GM18870 (cell line): ENCODE measurements at regions not wholly inside any gene's neighbourhood (a gene's known extent, or its start where the extent isn't known, plus 50 kb on each side); places are given as distances from the start of the nearest gene placed in this dataset.

Experiments
- ATAC-seq: cut with Tn5 transposase; IDR thresholded peaks from one replicate; pipeline ENCODE4 v1.9.1; 2021; ENCODE audit warnings: moderate library complexity; ENCODE audit not compliant: unreplicated experiment

DNA sequence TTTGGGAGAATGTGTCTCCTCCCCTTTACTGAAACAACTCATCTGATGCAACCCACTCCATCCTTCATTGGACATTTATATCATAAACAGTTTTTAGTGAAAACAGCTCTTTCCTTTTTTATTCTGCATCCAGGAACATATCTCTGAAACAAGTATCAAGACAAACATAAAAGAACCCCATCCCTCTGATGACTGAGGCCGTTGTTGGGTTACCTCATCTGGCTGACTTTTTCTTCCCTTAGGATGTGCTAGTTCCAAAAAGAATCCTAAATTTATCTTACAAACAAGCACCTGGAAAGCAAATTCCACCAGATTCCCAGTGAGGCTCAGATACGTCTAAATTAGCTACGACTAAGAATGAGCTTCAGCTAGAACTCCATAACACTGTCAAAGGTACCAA is 483.7 kb upstream of the INTU start:
- no peak for ATAC-seq

DNA sequence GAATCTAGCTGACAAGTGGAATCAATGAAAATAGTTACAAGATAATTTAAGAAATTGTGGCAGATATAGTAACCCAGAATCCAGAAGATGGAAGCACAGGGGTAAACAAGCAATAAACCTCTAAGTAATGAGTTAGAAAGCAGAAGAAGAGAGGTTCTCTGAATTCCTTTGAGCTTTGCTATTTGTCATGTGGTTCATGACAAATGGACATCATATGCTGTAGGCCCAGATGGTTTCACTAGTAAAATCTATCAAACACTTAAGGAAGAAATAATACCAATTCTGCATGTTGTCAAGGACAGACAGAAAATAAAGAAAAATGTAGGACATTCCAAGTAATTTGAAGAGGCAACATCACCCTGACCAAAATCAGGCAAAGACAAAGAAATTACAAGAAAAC is 480.8 kb upstream of the INTU start:
- ATAC-seq = no peak

GRCh38 chr4:127155116-127155515 is 477.6 kb upstream of the INTU start:
- no peak for ATAC-seq

DNA sequence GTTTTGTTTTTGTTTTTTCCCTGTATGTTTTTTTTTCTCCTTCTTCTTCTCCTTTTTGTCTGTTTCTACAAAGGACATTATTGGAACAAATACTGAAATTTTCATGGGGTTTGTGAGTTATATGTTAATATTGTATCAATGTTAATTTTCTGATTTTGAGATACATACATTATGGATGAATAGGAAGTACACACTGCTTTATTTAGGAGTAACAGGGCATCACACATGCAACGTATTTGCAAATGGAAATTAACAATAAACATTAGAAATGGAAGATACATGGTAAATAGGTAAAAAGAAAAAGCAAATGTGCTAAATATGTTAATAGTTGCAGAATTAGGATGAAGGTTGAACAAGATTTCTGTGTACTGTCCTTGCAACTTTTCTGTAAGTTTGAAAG is 477.2 kb upstream of the INTU start:
- no peak for ATAC-seq

- no peak for ATAC-seq
Measured at GRCh38 chr4:127162741-127163140, 470.0 kb upstream of the INTU start.

DNA sequence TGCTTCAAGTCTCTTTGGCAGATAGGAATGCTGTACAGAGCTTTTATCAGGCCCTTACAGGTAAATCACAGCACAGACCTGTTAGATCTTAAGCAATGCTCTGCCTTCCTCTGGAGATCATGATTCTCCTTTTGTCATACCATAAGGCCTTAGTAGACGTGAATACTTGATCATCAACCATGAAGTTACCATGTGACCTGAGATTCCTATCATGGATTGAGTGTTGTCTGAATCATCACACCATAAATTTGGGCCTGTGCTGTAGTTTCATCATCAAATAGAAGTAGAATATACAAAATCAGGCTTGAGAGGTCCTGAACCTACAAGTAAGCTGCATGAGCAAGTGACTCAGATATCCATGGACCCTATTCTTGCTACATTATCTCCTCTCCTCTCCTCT is 466.8 kb upstream of the INTU start:
- no peak for ATAC-seq

GRCh38 chr4:127174201-127174600 is 458.6 kb upstream of the INTU start:
- ATAC-seq = no peak

DNA sequence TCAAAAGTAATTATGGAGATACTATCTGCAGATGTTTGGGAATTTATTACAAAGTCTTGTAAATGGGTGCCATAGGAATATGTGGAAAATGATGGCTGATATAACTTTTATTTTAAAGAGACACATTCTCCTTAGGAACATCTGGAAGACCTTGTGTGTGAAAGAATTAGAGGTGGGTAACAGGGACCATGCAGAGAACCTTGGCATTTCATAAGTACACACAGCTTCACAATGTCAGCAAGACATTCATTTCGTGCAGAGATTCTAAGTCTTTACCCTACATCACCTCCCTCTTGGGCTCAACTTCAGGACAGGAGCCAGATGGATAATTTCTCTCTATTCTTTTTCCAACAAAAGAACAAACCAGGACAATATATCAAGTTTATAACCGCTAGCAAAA is 458.1 kb upstream of the INTU start:
- no peak for ATAC-seq

- ATAC-seq = no peak
Measured at GRCh38 chr4:127179256-127180087, 453.3 kb upstream of the INTU start.

DNA sequence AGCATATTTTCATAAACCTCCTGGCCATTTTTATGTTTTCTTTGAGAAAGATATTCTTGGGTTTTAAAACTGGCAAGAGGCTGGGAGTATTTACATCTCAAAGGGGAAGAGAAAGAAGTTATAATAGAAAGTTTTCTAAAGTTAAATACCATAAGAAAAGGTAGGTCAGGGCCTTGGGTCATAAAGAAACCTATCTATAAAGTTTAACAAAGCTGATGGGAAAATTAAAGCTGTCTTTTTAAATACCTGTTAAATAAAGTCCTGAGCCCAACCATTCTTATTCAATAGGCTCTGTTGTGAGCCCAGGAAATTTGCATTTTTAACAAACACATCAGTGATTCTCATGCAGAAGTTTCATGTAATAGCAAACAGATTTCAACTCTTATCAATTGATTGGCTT is 451.8 kb upstream of the INTU start:
- no peak for ATAC-seq

- no peak for ATAC-seq
Measured at GRCh38 chr4:127182687-127183086, 450.1 kb upstream of the INTU start.

DNA sequence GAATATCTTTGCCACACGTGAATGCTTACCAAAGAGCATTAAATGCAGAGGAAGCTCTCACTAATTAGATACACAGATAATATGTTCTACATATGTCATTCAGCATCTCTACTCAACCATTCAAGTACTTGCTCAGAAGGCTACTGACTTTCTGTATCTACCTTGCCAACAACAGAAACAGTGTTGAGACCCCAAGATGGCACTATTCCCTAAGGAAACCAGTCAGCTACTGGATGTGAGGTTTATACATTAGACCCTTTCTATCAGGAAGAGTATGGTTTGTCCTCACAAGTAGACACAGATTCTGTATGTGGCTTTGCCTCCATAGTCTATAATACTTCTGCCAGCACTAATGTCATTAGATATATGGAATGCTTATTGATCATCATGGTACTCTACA is 443.9 kb upstream of the INTU start:
- no peak for ATAC-seq

- no peak for ATAC-seq
Measured at GRCh38 chr4:127194281-127194680, 438.5 kb upstream of the INTU start.

GRCh38 chr4:127196655-127197352 is 436.0 kb upstream of the INTU start:
- ATAC-seq = no peak

GRCh38 chr4:127203562-127204200 is 429.1 kb upstream of the INTU start:
- no peak for ATAC-seq

- ATAC-seq = no peak
Measured at GRCh38 chr4:127204322-127204721, 428.4 kb upstream of the INTU start.

GRCh38 chr4:127209580-127210095 is 423.1 kb upstream of the INTU start:
- ATAC-seq = no peak

DNA sequence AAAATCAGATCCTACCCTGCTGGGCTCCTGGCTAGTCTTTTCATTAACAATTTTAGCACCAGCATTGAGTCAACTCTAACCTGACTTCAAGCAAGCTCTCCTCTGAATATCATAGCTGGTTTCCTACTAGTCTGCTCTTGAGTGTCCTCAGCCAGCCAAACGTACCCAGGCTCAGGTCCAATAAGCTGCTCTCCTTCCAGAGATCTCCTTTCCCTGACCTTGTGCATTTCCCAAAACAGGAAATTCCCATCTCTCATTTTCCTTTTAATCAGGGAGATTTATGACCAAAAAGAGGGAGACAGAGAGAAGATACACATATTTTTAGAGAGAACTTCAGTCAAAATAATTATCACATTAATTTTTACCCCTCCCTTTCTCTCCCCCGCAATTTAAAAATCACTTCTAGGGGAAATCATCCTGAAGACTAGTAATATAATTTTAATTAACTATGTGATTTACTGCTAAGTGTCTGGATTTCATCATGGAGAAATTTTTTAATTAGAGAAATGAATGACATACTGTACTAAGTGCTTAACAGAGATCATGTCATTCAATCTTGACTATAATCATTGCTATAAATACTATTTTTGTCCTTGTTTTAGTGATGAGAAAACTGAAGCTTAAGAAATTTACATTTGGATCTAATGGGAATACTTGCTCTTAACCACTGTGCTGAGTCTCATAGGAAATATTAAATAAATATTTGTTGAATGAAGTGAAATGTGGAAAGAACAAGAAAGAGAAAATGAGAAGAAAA is 421.7 kb upstream of the INTU start:
- ATAC-seq = no peak

- no peak for ATAC-seq
Measured at GRCh38 chr4:127211650-127212560, 420.9 kb upstream of the INTU start.

- no peak for ATAC-seq
Measured at GRCh38 chr4:127212701-127213100, 420.1 kb upstream of the INTU start.
